Activated CD8-positive, alpha-beta T cell treated with anti-CD3 and anti-CD28 coated beads for 36 hours (primary cell): ENCODE measurements at regions not wholly inside any gene's neighbourhood (a gene's known extent, or its start where the extent isn't known, plus 50 kb on each side); places are given as distances from the start of the nearest gene placed in this dataset.

Experiments used
- ATAC-seq: fragments of 200-7000 bp; cut with Tn5 transposase; one replicate; pipeline ENCODE4 v1.10.0; 2021; ENCODE audit warnings: mild to moderate bottlenecking, moderate library complexity
- CTCF ChIA-PET: fragments of 350-600 bp; sonication (Branson Sonifier 250); formaldehyde crosslinking; loops from one replicate; lab custom pipeline; 2021; ENCODE audit warnings: antibody characterized with exemption; lab: Charles Lee
- POLR2A ChIA-PET: fragments of 350-600 bp; sonication (Branson Sonifier 250); formaldehyde crosslinking; loops from one replicate; lab custom pipeline; 2021; ENCODE audit warnings: antibody characterized with exemption; lab: Charles Lee
- DNase-seq: peaks from one replicate; pipeline ENCODE4 v3.0.0-alpha.2; 2020
- H3K27ac Mint-ChIP-seq: one replicate; pipeline ENCODE4 v1.8.0; 2021; ENCODE audit warnings: mild to moderate bottlenecking, mixed read lengths
- H3K27me3 Mint-ChIP-seq: one replicate; pipeline ENCODE4 v1.8.0; 2021; ENCODE audit warnings: mixed read lengths
- H3K36me3 Mint-ChIP-seq: one replicate; pipeline ENCODE4 v1.8.0; 2021; ENCODE audit warnings: low read depth, mixed read lengths
- H3K4me1 Mint-ChIP-seq: one replicate; pipeline ENCODE4 v1.8.0; 2021; ENCODE audit warnings: low read depth, mixed read lengths
- H3K4me3 Mint-ChIP-seq: one replicate; pipeline ENCODE4 v1.8.0; 2021; ENCODE audit warnings: mild to moderate bottlenecking, moderate library complexity, mixed read lengths
- H3K9me3 Mint-ChIP-seq: one replicate; pipeline ENCODE4 v1.8.0; 2021; ENCODE audit warnings: mixed read lengths
- intact Hi-C: fragments of 100-400 bp; cut with micrococcal nuclease; formaldehyde crosslinking; loops from one replicate; pipeline ENCODE4 v1.10.0; 2022
- TF ChIP-seq, protein P1 (sequence below): fragments of 200-600 bp; IDR thresholded peaks from one replicate; pipeline ENCODE4 v1.8.0; 2022; ENCODE audit warnings: antibody characterized with exemption, mild to moderate bottlenecking

DNA sequence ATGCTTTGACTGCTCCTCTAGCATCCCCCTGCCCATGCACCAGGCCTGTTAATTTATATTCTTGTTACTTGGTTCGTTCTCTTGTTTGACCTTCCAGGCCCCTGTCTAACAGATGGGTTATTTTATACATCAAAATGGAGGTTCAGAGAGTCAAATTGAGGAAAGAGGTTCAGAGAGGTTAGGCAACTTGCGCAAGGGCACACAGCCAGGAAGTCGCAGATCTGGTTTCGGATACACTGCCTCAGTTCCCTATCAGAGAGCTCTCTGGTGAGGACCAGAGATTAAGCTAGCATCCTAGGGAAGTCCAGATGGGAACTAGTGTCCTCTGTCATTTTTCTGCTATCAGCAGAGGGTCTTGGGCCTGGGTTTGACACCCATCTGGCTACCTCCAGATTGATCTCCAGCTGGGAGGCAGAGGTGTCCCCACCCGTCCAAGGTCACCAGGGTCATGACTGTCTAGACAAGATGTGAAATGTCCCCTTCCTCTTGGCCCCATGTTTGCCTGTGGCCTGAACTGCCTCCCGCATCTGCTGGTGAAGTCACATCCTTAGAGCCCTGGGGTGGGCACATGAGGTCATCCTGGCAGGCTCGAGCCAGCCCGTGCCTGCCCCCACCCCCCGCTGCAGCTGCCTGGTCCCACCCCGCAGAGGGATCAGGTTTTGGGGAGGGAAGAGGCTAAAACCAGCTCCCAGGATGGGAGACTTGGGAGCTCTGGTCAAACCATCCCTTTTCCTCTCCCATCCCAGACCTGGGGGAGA, 84.3 kb upstream of the NCOR2 start:
- intact Hi-C loops, result no loop called here
- DNase-seq (no peak), ATAC-seq (no peak)
- ChIA-PET POLR2A (interaction anchor here (0.5 to 0.7 kb wide), 2 partner anchors 15 to 363 kb away, joined by 3 read pairs; no protein-coding TSS in a partner anchor), CTCF (interaction anchor here (1.1 to 1.6 kb wide), 3 partner anchors 11 to 120 kb away, joined by 3 to 4 read pairs (median 3); no protein-coding TSS in a partner anchor)
- Mint-ChIP-seq H3K36me3 (peaks cover 6% of the 10 kb centered on the region), H3K4me3 (no peak overlapping the region), H3K9me3 (peaks cover 21% of the 10 kb centered on the region), H3K27me3 (peaks cover 1% of the 10 kb centered on the region), H3K27ac (no peak overlapping the region), H3K4me1 (peaks cover 5% of the 10 kb centered on the region)
- TF ChIP-seq, protein P1, sequence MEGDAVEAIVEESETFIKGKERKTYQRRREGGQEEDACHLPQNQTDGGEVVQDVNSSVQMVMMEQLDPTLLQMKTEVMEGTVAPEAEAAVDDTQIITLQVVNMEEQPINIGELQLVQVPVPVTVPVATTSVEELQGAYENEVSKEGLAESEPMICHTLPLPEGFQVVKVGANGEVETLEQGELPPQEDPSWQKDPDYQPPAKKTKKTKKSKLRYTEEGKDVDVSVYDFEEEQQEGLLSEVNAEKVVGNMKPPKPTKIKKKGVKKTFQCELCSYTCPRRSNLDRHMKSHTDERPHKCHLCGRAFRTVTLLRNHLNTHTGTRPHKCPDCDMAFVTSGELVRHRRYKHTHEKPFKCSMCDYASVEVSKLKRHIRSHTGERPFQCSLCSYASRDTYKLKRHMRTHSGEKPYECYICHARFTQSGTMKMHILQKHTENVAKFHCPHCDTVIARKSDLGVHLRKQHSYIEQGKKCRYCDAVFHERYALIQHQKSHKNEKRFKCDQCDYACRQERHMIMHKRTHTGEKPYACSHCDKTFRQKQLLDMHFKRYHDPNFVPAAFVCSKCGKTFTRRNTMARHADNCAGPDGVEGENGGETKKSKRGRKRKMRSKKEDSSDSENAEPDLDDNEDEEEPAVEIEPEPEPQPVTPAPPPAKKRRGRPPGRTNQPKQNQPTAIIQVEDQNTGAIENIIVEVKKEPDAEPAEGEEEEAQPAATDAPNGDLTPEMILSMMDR, result no peak

GRCh38 chr12:124650912-124651311, 83.5 kb upstream of the NCOR2 start:
- DNase-seq (no peak), ATAC-seq (no peak)
- TF ChIP-seq, protein P1, result no peak
- Mint-ChIP-seq H3K27me3 (peaks cover under 1% of the 10 kb centered on the region), H3K9me3 (peaks cover 21% of the 10 kb centered on the region), H3K4me1 (peaks cover 12% of the 10 kb centered on the region), H3K27ac (no peak overlapping the region), H3K4me3 (no peak overlapping the region), H3K36me3 (peaks cover 6% of the 10 kb centered on the region)
- ChIA-PET POLR2A (no interaction called here), CTCF (interaction anchor here (1.1 to 2.5 kb wide), 4 partner anchors 10 to 121 kb away, joined by 3 to 7 read pairs (median 4); no protein-coding TSS in a partner anchor)
- intact Hi-C loops, result no loop called here

- Mint-ChIP-seq H3K4me1 (peaks cover 19% of the 10 kb centered on the region), H3K27me3 (no peaks in the 10 kb centered on the region), H3K9me3 (peaks cover 21% of the 10 kb centered on the region), H3K4me3 (no peak overlapping the region), H3K36me3 (peaks cover 6% of the 10 kb centered on the region), H3K27ac (no peak overlapping the region)
- TF ChIP-seq, protein P1, result no peak
- no peak for ATAC-seq
- CTCF ChIA-PET, result interaction anchor here (0.6 to 2.5 kb wide), 5 partner anchors 12 to 182 kb away, joined by 3 to 7 read pairs (median 3); no protein-coding TSS in a partner anchor
- POLR2A ChIA-PET, result interaction anchor here (1.2 kb wide), 1 partner anchor 113 kb away, joined by 4 read pairs; no protein-coding TSS in a partner anchor
- intact Hi-C loops, result no loop called here
- DNase-seq, result peak; percentile 24
Measured at GRCh38 chr12:124648710-124649384, 81.4 kb upstream of the NCOR2 start.

DNA sequence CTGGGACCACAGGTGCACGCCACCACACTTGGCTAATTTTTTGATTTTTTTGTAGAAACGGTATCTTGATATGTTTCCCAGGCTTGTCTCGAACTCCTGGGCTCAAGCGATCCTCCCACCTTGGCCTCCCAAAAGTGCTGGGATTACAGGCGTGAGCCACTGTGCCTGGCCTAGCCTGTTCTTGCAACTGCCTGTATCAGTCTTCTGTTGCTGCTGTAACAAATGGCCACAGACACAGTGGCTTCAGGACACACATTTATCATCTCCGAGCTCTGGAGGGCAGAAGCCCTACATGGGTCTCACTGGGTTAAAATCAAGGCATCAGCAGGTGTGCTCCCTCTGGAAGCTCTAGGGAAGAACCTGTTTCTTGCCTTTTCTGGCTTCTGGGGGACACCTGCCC, 79.9 kb upstream of the NCOR2 start:
- ATAC-seq (no peak), DNase-seq (no peak)
- TF ChIP-seq, protein P1, result no peak
- Mint-ChIP-seq H3K27ac (no peak overlapping the region), H3K4me1 (peaks cover 19% of the 10 kb centered on the region), H3K36me3 (peaks cover 6% of the 10 kb centered on the region), H3K4me3 (no peak overlapping the region), H3K9me3 (peaks cover 21% of the 10 kb centered on the region), H3K27me3 (no peaks in the 10 kb centered on the region)
- CTCF ChIA-PET, result no interaction called here
- POLR2A ChIA-PET, result no interaction called here
- intact Hi-C loops, result no loop called here
